ENCODE measurements at regions not wholly inside any gene's neighbourhood (a gene's known extent, or its start where the extent isn't known, plus 50 kb on each side); places are given as distances from the start of the nearest gene placed in this dataset.

- TF ChIP-seq EP300 (IDR thresholded peaks at IDR 0.05) (no peak), CTCF (IDR thresholded peaks at IDR 0.05) (no peak)
These were observed 111.3 kb upstream of the TNS3 start for GRCh38 chr7:47693216-47693615.

All from gastroesophageal sphincter (tissue), 3 donors.